ENCODE measurements at regions not wholly inside any gene's neighbourhood (a gene's known extent, or its start where the extent isn't known, plus 50 kb on each side); places are given as distances from the start of the nearest gene placed in this dataset.
A peak's percentile ranks its signal among the peaks of the same experiment; 100 is the strongest.
"Not testable (repeated sequence)": the region's sequence is repeated elsewhere in the genome, so short reads cannot be mapped to it uniquely, and the experiment has no call there.

GRCh38 chr14:106414464-106414863, 888.1 kb downstream of the TMEM121 start:
- Histone ChIP-seq H3K27me3 (peaks cover 0 to 11% (median 0%) of the 10 kb centered on the region in 3 donors), H3K9me3 (peaks cover 0 to 5% (median 0%) of the 10 kb centered on the region in 4 donors), H3K36me3 (no peaks in the 10 kb centered on the region), H3K27ac (no peak overlapping the region), H3K4me3 (no peak overlapping the region), H3K4me1 (no peaks in the 10 kb centered on the region)
- intact Hi-C loops (cut with DNase I; ENCODE audit: low total_unique reads) = no loop called here
- DNase-seq = no peak
- TF ChIP-seq EP300 (IDR thresholded peaks at IDR 0.05) (no peak), POLR2AphosphoS5 (IDR thresholded peaks at IDR 0.05) (no peak), POLR2A (IDR thresholded peaks at IDR 0.05) (no peak)
- TF ChIP-seq, protein P1, sequence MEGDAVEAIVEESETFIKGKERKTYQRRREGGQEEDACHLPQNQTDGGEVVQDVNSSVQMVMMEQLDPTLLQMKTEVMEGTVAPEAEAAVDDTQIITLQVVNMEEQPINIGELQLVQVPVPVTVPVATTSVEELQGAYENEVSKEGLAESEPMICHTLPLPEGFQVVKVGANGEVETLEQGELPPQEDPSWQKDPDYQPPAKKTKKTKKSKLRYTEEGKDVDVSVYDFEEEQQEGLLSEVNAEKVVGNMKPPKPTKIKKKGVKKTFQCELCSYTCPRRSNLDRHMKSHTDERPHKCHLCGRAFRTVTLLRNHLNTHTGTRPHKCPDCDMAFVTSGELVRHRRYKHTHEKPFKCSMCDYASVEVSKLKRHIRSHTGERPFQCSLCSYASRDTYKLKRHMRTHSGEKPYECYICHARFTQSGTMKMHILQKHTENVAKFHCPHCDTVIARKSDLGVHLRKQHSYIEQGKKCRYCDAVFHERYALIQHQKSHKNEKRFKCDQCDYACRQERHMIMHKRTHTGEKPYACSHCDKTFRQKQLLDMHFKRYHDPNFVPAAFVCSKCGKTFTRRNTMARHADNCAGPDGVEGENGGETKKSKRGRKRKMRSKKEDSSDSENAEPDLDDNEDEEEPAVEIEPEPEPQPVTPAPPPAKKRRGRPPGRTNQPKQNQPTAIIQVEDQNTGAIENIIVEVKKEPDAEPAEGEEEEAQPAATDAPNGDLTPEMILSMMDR (IDR thresholded peaks at IDR 0.05) = no peak
- 0 to 18% (median 8%) methylated on average over 1 of the region's 1 CpG for WGBS, 5 donors

- no peaks in the 10 kb centered on the region for H3K4me1 ChIP-seq
- intact Hi-C loops (cut with DNase I; ENCODE audit: low total_unique reads) = no loop called here
- no peak overlapping the region for H3K4me3 ChIP-seq
- no peaks in the 10 kb centered on the region for H3K36me3 ChIP-seq
- 62 to 75% (median 70%) methylated on average over 6 to 13 of the region's 13 CpGs for WGBS, 5 donors
- DNase-seq = peak; percentile 32 to 44
- TF ChIP-seq EP300 (IDR thresholded peaks at IDR 0.05) = no peak
- no peak for TF ChIP-seq POLR2AphosphoS5 (IDR thresholded peaks at IDR 0.05)
- TF ChIP-seq, protein P1 (IDR thresholded peaks at IDR 0.05) = peak in 4 of 7 experiments; percentile 13 to 35 (median 22)
- TF ChIP-seq POLR2A (IDR thresholded peaks at IDR 0.05) = no peak
- H3K9me3 ChIP-seq = peaks cover 0 to 5% (median 0%) of the 10 kb centered on the region in 4 donors
- H3K27ac ChIP-seq = no peak overlapping the region
- H3K27me3 ChIP-seq = peaks cover 0 to 10% (median 0%) of the 10 kb centered on the region in 3 donors
Observed at GRCh38 chr14:106417224-106418049, 891.1 kb downstream of the TMEM121 start.

- Histone ChIP-seq H3K27ac (no peak overlapping the region), H3K4me1 (no peaks in the 10 kb centered on the region), H3K9me3 (peaks cover 0 to 5% (median 0%) of the 10 kb centered on the region in 4 donors), H3K4me3 (no peak overlapping the region), H3K36me3 (no peaks in the 10 kb centered on the region), H3K27me3 (peaks cover 0 to 10% (median 0%) of the 10 kb centered on the region in 3 donors)
- DNase-seq = no peak
- TF ChIP-seq EP300 (IDR thresholded peaks at IDR 0.05) = no peak
- TF ChIP-seq, protein P1 (IDR thresholded peaks at IDR 0.05) = no peak
- TF ChIP-seq POLR2AphosphoS5 (IDR thresholded peaks at IDR 0.05) = no peak
- no peak for TF ChIP-seq POLR2A (IDR thresholded peaks at IDR 0.05)
- WGBS, 5 donors = 48 to 61% (median 51%) methylated on average over 5 of the region's 5 CpGs
- intact Hi-C loops (cut with DNase I; ENCODE audit: low total_unique reads) = no loop called here
Observed at GRCh38 chr14:106419376-106419965, 893.1 kb downstream of the TMEM121 start.

GRCh38 chr14:106421431-106422033, 895.1 kb downstream of the TMEM121 start:
- H3K36me3 ChIP-seq; H3K27me3 ChIP-seq; H3K4me1 ChIP-seq; intact Hi-C loops (cut with DNase I; ENCODE audit: low total_unique reads); H3K4me3 ChIP-seq; H3K9me3 ChIP-seq; H3K27ac ChIP-seq: not testable (repeated sequence)
- TF ChIP-seq, protein P1 (IDR thresholded peaks at IDR 0.05) = peak in 3 of 7 experiments; percentile 29 to 61 (median 52)
- WGBS, 5 donors = 50 to 57% (median 53%) methylated on average over 12 to 20 of the region's 20 CpGs
- peak in 1 of 2 donors; percentile 50 for DNase-seq

Data from stomach (tissue), 8 donors.